ENCODE measurements at regions not wholly inside any gene's neighbourhood (a gene's known extent, or its start where the extent isn't known, plus 50 kb on each side); places are given as distances from the start of the nearest gene placed in this dataset.

DNA sequence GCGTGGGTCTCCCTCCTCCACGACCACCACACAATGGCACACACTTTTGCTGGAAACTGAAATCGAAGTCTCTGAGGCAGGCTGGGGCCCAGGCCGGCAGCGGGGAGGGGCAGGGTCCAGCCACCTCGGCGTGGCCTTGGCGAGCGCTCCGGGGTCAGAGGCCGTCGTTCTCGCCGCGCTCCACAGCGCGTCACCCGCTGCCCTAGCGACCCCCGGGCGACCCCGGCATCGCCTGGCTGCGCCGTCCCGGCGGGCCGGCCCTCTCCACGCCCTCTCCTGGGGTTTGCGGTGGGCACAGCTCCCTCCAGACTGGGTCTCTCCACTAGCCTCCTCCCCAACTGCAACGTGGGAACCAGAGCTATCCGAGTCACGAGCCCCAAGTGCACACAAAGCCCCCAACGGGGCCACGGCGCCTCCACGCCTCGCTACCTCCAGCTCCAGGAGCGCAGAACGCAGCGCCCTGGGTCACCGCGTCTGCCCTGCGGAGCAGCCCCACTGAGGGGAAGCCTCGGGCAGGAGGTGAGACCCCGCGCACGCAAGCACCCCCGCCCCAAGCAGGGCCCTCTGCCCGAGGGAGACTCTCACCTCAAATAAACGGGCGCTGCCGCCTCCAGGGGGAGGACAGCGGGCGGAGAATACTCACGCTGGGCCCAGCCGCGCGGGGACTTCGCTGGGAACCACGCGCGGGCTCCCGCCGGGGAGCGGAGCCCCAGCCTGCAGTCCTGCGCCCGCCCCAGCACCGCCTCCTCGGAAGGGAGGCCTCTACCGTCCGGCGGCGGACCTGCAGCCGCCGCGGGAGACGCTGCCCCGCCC lies 134.0 kb upstream of the BARHL2 start:
- WGBS, 2 donors = 0% methylated on average over 2 to 34 of the region's 79 CpGs
- peak; percentile 55 to 57 for DNase-seq (ENCODE audit: low spot score in 2 of 2)
- H3K36me3 ChIP-seq = no peaks in the 10 kb centered on the region
- peak overlapping the region; percentile 52 to 95 (median 68) for H3K4me3 ChIP-seq
- no peaks in the 10 kb centered on the region for H3K9me3 ChIP-seq
- H3K27ac ChIP-seq = peak overlapping the region; percentile 47 to 73 (median 66)
- H3K4me1 ChIP-seq = peaks cover 0 to 12% (median 0%) of the 10 kb centered on the region in 4 donors
- no peak for TF ChIP-seq EP300 (IDR thresholded peaks at IDR 0.05)
- TF ChIP-seq, protein P1, sequence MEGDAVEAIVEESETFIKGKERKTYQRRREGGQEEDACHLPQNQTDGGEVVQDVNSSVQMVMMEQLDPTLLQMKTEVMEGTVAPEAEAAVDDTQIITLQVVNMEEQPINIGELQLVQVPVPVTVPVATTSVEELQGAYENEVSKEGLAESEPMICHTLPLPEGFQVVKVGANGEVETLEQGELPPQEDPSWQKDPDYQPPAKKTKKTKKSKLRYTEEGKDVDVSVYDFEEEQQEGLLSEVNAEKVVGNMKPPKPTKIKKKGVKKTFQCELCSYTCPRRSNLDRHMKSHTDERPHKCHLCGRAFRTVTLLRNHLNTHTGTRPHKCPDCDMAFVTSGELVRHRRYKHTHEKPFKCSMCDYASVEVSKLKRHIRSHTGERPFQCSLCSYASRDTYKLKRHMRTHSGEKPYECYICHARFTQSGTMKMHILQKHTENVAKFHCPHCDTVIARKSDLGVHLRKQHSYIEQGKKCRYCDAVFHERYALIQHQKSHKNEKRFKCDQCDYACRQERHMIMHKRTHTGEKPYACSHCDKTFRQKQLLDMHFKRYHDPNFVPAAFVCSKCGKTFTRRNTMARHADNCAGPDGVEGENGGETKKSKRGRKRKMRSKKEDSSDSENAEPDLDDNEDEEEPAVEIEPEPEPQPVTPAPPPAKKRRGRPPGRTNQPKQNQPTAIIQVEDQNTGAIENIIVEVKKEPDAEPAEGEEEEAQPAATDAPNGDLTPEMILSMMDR (IDR thresholded peaks at IDR 0.05) = peak; percentile 70 to 99 (median 86)
- peak in 1 of 2 donors; percentile 43 for TF ChIP-seq POLR2A (IDR thresholded peaks at IDR 0.05)
- no peaks in the 10 kb centered on the region for H3K27me3 ChIP-seq

DNA sequence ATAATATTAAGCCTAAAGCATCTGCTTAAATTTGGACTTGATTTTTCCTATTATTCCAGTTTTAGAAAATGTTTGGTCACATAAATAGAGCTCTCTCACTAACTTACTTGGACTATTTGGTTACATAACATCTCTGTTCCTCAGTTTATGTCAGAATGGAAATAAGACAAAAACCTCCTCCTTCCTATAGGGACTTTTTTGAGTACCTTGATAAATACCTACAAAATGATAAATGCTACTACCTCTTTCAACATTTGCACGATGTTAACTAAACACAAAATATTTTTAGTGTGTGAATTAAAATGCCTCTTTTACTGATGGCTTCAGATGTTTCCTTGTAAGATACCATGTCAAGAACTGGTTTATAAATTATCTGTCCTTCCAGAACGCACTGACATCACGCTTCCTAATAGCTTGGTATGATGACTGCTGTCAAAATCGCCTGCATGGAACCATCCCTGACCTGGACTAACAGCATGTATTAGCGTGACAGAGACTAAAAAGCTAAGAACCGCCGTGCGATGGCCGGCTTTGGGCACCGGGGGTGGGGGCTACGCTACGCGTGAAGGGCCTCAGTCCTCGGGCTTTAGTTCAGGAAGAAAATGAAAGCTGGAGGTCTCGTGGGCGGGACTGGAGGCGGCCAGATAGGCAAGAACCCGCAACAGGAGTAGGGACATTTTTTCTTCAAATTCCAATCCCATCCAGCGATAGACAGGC lies 133.2 kb upstream of the BARHL2 start:
- H3K4me1 ChIP-seq = peaks cover 0 to 12% (median 0%) of the 10 kb centered on the region in 4 donors
- H3K36me3 ChIP-seq = no peaks in the 10 kb centered on the region
- WGBS, 2 donors = 11 to 18% methylated on average over 19 of the region's 19 CpGs
- peak overlapping the region; percentile 52 to 95 (median 68) for H3K4me3 ChIP-seq
- no peaks in the 10 kb centered on the region for H3K27me3 ChIP-seq
- H3K27ac ChIP-seq = peak overlapping the region; percentile 47 to 73 (median 66)
- peak in 1 of 2 donors; percentile 14 for DNase-seq (ENCODE audit: low spot score in 2 of 2)
- TF ChIP-seq POLR2A (IDR thresholded peaks at IDR 0.05) (no peak), EP300 (IDR thresholded peaks at IDR 0.05) (no peak)
- TF ChIP-seq, protein P1 (IDR thresholded peaks at IDR 0.05) = no peak
- no peaks in the 10 kb centered on the region for H3K9me3 ChIP-seq

DNA sequence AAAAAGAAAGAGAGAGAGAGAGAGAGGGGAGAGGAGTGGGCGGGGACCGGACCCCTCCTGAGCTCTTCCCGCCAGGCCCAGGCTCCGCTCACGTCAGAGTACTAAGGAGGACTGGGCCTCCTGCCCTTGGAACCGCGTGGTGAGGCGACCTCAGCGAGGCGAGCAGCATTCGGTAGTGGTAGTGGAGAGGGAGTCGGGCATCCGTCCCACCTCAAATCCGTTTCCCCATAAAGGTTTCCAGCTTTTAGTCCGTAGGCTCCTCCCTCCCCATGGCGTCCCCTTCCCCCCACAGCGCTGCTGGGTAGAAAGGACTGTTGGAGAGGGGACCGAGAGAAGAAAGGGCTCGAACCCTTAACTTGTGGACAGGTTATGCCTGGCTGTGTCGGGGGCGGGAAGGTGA lies 124.4 kb upstream of the BARHL2 start:
- Histone ChIP-seq H3K27ac (no peak overlapping the region), H3K27me3 (peaks cover 0 to 33% of the 10 kb centered on the region in 2 donors), H3K36me3 (no peaks in the 10 kb centered on the region), H3K9me3 (no peaks in the 10 kb centered on the region), H3K4me1 (peaks cover 0 to 2% (median 0%) of the 10 kb centered on the region in 4 donors), H3K4me3 (no peak overlapping the region)
- WGBS, 2 donors = 42 to 53% methylated on average over 21 of the region's 21 CpGs
- no peak for DNase-seq (ENCODE audit: low spot score in 2 of 2)
- TF ChIP-seq POLR2A (IDR thresholded peaks at IDR 0.05) = no peak
- TF ChIP-seq, protein P1 (IDR thresholded peaks at IDR 0.05) = no peak
- no peak for TF ChIP-seq EP300 (IDR thresholded peaks at IDR 0.05)

DNA sequence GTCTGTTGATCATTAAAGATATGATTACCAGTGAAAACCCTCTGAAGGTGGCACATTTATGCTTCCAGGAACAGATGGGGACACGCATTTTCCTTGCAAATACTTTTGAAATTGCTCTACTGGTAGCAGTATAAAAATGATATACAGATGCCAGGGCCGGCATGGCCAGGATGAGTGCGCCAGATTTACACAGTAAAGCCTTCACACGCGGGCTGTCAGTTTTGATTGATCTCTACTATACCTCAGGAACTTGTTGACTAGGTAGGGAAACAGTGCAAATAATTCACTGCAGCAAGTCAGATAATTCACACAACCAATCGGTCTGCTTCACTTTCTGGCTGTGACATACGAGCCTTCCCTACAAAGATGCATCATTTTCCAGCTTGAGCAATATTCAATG lies 123.2 kb upstream of the BARHL2 start:
- WGBS, 2 donors = 44 to 65% methylated on average over 7 of the region's 7 CpGs
- TF ChIP-seq POLR2A (IDR thresholded peaks at IDR 0.05) (no peak), EP300 (IDR thresholded peaks at IDR 0.05) (no peak)
- TF ChIP-seq, protein P1 (IDR thresholded peaks at IDR 0.05) = no peak
- Histone ChIP-seq H3K9me3 (no peaks in the 10 kb centered on the region), H3K27me3 (peaks cover 0 to 44% of the 10 kb centered on the region in 2 donors), H3K36me3 (no peaks in the 10 kb centered on the region), H3K4me1 (peaks cover 0 to 13% (median 9%) of the 10 kb centered on the region in 4 donors), H3K4me3 (no peak overlapping the region), H3K27ac (no peak overlapping the region)
- DNase-seq (ENCODE audit: low spot score in 2 of 2) = no peak

DNA sequence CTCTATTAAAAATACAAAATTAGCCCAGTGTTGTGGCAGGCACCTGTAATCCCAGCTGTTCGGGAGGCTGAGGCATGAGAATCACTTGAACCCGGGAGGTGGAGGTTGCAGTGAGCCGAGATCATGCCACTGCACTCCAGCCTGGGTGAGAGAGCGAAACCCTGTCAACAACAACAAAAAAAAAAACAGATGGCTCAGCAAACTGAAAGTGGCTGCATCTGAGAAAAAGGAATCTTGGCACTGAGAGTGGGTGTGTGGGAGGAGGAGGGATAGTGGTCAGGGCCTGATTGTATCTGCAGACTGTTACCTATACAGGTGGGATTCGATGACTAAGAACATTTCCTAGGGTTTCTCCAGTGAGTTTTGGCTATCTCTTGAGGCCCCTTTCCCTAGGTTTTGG lies 122.2 kb upstream of the BARHL2 start:
- WGBS, 2 donors = 42 to 48% methylated on average over 5 of the region's 5 CpGs
- no peak for DNase-seq (ENCODE audit: low spot score in 2 of 2)
- H3K36me3 ChIP-seq = no peaks in the 10 kb centered on the region
- no peak overlapping the region for H3K27ac ChIP-seq
- H3K9me3 ChIP-seq = no peaks in the 10 kb centered on the region
- H3K27me3 ChIP-seq = peaks cover 0 to 55% of the 10 kb centered on the region in 2 donors
- no peak overlapping the region for H3K4me3 ChIP-seq
- TF ChIP-seq, protein P1 (IDR thresholded peaks at IDR 0.05) = no peak
- TF ChIP-seq POLR2A (IDR thresholded peaks at IDR 0.05) (no peak), EP300 (IDR thresholded peaks at IDR 0.05) (no peak)
- peaks cover 0 to 22% (median 12%) of the 10 kb centered on the region in 4 donors for H3K4me1 ChIP-seq

Data from tibial nerve (tissue), 4 donors.